SK-N-SH (cell line): ENCODE measurements at regions not wholly inside any gene's neighbourhood (a gene's known extent, or its start where the extent isn't known, plus 50 kb on each side); places are given as distances from the start of the nearest gene placed in this dataset.

ENCODE experiments used
- CTCF ChIA-PET: fragments of 300-600, 350-600 bp; formaldehyde crosslinking; extraction: SDS; loops from one replicate; lab custom pipeline; 2021; lab: Yijun Ruan, JAX
- POLR2A ChIA-PET: fragments of 350-600 bp; sonication (Branson Sonifier 250); formaldehyde crosslinking; extraction: SDS; loops from one replicate; lab custom pipeline; 2020; ENCODE audit warnings: antibody characterized with exemption, inconsistent platforms; lab: Yijun Ruan, JAX
- DNase-seq: peaks from one replicate; pipeline ENCODE4 v3.0.0; 2012
- H2AFZ ChIP-seq: fragments of 200-600 bp; sonication (generic); 2 replicates; pipeline ENCODE4 v1.8.1; 2016; ENCODE audit warnings: antibody characterized with exemption, mild to moderate bottlenecking, low read depth
- H3F3A ChIP-seq: fragments of 200-600 bp; sonication (generic); replicated peaks from 2 replicates; pipeline ENCODE3; 2016; ENCODE audit warnings: antibody characterized with exemption, mild to moderate bottlenecking; ENCODE audit not compliant: insufficient read depth
- H3K27ac ChIP-seq, 2 experiments: fragments of 200-500 bp in 1 of 2; fragments of 200-600 bp in 1 of 2; sonication (Bioruptor generic) in 1 of 2; sonication (generic), shearing (Covaris generic) in 1 of 2; 2 replicates each; pipeline versions ENCODE4 v1.5.1 to v1.6.1; 2014 to 2016; ENCODE audit warnings: low read depth in 2 of 2, inconsistent platforms in 1 of 2, low read length in 1 of 2, mild to moderate bottlenecking in 1 of 2, mixed read lengths in 1 of 2
- H3K27me3 ChIP-seq: fragments of 200-600 bp; sonication (generic), shearing (Covaris generic); 2 replicates; pipeline ENCODE4 v1.6.1; 2016; ENCODE audit warnings: mixed run types; ENCODE audit not compliant: insufficient read depth
- H3K36me3 ChIP-seq, 2 experiments: fragments of 200-500 bp in 1 of 2; fragments of 200-600 bp in 1 of 2; sonication (Bioruptor generic) in 1 of 2; sonication (generic) in 1 of 2; replicated peaks in 1 of 2; 2 replicates each; pipeline versions ENCODE3 to v1.5.1; 2014 to 2016; ENCODE audit warnings: low read length in 1 of 2, mild to moderate bottlenecking in 1 of 2; ENCODE audit not compliant: insufficient read depth in 2 of 2, control insufficient read depth in 1 of 2
- H3K4me1 ChIP-seq, 2 experiments: fragments of 200-500 bp in 1 of 2; fragments of 200-600 bp in 1 of 2; sonication (Bioruptor generic) in 1 of 2; sonication (generic), shearing (Covaris generic) in 1 of 2; 2 replicates each; pipeline versions ENCODE4 v1.5.1 to v1.6.1; 2014 to 2016; ENCODE audit warnings: low read depth in 1 of 2, low read length in 1 of 2, mixed run types in 1 of 2; ENCODE audit not compliant: insufficient read depth in 2 of 2, control insufficient read depth in 1 of 2
- H3K4me2 ChIP-seq: fragments of 200-600 bp; sonication (generic), shearing (Covaris generic); 2 replicates; pipeline ENCODE4 v1.6.1; 2017; ENCODE audit warnings: mixed run types
- H3K4me3 ChIP-seq, 2 experiments: fragments of 200-500 bp in 1 of 2; fragments of 200-600 bp in 1 of 2; sonication (Bioruptor generic) in 1 of 2; sonication (generic), shearing (Covaris generic) in 1 of 2; 2 replicates each; pipeline versions ENCODE4 v1.5.1 to v1.8.1; 2014 to 2016; ENCODE audit warnings: low read depth in 2 of 2, inconsistent platforms in 1 of 2, low read length in 1 of 2, mild to moderate bottlenecking in 1 of 2, mixed read lengths in 1 of 2, moderate library complexity in 1 of 2
- H3K79me2 ChIP-seq: fragments of 200-600 bp; sonication (generic); 2 replicates; pipeline ENCODE4 v1.8.1; 2017; ENCODE audit warnings: mild to moderate bottlenecking; ENCODE audit not compliant: insufficient read depth
- H3K9ac ChIP-seq: fragments of 200-600 bp; sonication (generic); 2 replicates; pipeline ENCODE4 v1.6.1; 2017; ENCODE audit warnings: mixed run types
- H3K9me2 ChIP-seq: fragments of 200-600 bp; sonication (generic); 2 replicates; pipeline ENCODE4 v1.6.1; 2017; ENCODE audit warnings: mixed run types
- H3K9me3 ChIP-seq: fragments of 200-600 bp; sonication (generic); 2 replicates; pipeline ENCODE4 v1.6.1; 2017; ENCODE audit warnings: mixed run types, mild to moderate bottlenecking, moderate library complexity
- H4K20me1 ChIP-seq: fragments of 200-600 bp; sonication (generic); 2 replicates; pipeline ENCODE4 v1.6.1; 2017; ENCODE audit warnings: mild to moderate bottlenecking, mixed run types; ENCODE audit not compliant: insufficient read depth
- CHD2 ChIP-seq: fragments of 150-350 bp; IDR thresholded peaks from 2 replicates; pipeline ENCODE4 v1.6.1; 2018; ENCODE audit warnings: low read length; ENCODE audit not compliant: partially characterized antibody
- ELF1 ChIP-seq: IDR thresholded peaks from 2 replicates; pipeline ENCODE4 v1.4.0; 2012
- IRF3 ChIP-seq: fragments of 150-350 bp; IDR thresholded peaks from 2 replicates; pipeline ENCODE4 v1.6.1; 2016; ENCODE audit warnings: mild to moderate bottlenecking, low read depth, low read length
- MEF2A ChIP-seq: IDR thresholded peaks from 2 replicates; pipeline ENCODE4 v1.4.0; 2012; ENCODE audit warnings: low read depth, borderline replicate concordance
- RCOR1 ChIP-seq: fragments of 150-350 bp; IDR thresholded peaks from 2 replicates; pipeline ENCODE4 v1.6.1; 2017; ENCODE audit warnings: antibody characterized with exemption, low read length
- REST ChIP-seq: IDR thresholded peaks from 2 replicates; pipeline ENCODE4 v1.6.1; 2012; ENCODE audit warnings: mild to moderate bottlenecking, low read depth, low read length, moderate library complexity
- SMC3 ChIP-seq: IDR thresholded peaks from 2 replicates; pipeline ENCODE4 v1.6.1; 2012; ENCODE audit warnings: low read depth, low read length, improper control_type of control experiment
- TEAD4 ChIP-seq: IDR thresholded peaks from 2 replicates; pipeline ENCODE4 v1.4.0; 2012; ENCODE audit warnings: mild to moderate bottlenecking, borderline replicate concordance; ENCODE audit not compliant: insufficient read depth
- WGBS: methylation state at CpG from one replicate; pipeline ENCODE4 v1.1.6; 2017; ENCODE audit warnings: low lambda C conversion rate; 5-methylcytosine and 5-hydroxymethylcytosine counted together

- TF ChIP-seq IRF3, result no peak
- TF ChIP-seq ELF1, result no peak
Measured at GRCh38 chr18:78106946-78107345, 857.3 kb downstream of the GALR1 start (continued).

DNA sequence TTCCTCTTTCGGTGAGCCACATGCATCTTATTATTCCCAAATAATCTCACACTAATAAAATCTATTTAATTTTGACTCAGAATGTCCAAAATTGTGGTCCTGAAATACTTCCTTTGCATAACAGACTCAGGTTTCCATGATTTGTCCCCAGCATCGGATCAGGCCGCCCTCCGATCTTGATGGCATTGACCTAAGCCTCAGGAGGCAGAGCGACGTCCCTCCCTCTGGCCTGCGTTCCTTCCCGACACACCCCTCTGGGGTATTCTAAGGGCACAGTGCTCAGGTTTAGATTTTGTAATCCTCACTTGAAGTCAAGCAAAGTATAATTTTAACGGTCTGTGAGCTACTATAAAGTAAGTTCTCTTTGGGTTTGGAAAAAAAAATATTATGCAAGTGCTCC, 857.7 kb downstream of the GALR1 start:
- Histone ChIP-seq H3K4me1 (no peaks in the 10 kb centered on the region), H3K9me2 (no peaks in the 10 kb centered on the region), H2AFZ (no peak overlapping the region), H3K27ac (no peak overlapping the region), H3K4me3 (no peak overlapping the region), H3K36me3 (no peaks in the 10 kb centered on the region), H3K4me2 (no peak overlapping the region), H3F3A (no peaks in the 10 kb centered on the region), H3K79me2 (no peaks in the 10 kb centered on the region), H3K27me3 (no peaks in the 10 kb centered on the region; the same call in 1 of the 2 replicates), H3K9me3 (no peaks in the 10 kb centered on the region), H3K9ac (no peak overlapping the region), H4K20me1 (no peaks in the 10 kb centered on the region)
- POLR2A ChIA-PET, result no interaction called here
- TF ChIP-seq MEF2A (no peak), TEAD4 (no peak), REST (no peak), CHD2 (no peak), SMC3 (no peak), RCOR1 (no peak), ELF1 (no peak)
- no peak for DNase-seq
- CTCF ChIA-PET, result no interaction called here
- WGBS, result 3% methylated on average over 9 of the region's 9 CpGs

DNA sequence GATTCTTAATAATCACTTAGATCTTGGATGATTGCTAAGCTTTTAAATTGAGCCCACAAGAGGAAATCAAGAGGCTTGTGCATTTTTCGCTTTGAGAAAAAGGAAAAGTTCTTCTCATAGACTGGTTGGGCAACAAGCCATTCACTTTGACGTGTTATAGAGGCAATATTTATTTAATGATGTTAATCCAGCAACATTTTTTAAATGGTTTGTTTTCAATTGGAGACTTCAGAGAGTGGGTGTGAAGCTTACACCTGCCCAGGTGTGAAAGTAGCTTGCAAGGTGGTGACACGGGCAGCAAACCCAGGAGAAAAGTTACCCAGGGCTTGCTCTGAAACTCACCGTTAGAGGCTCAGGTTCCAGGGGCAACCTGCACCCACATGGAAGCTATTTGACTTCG, 858.9 kb downstream of the GALR1 start:
- POLR2A ChIA-PET, result no interaction called here
- H3K9me2 ChIP-seq, result no peaks in the 10 kb centered on the region
- no peaks in the 10 kb centered on the region; the same call in 1 of the 2 replicates for H3K27me3 ChIP-seq
- H3K36me3 ChIP-seq, result no peaks in the 10 kb centered on the region
- H3K4me2 ChIP-seq, result no peak overlapping the region
- no peak overlapping the region for H2AFZ ChIP-seq
- no peak for TF ChIP-seq ELF1
- TF ChIP-seq, all 33 proteins: peak for 0
- 0% methylated on average over 5 of the region's 5 CpGs for WGBS
- no peak for DNase-seq
- H3K27ac ChIP-seq, result no peak overlapping the region
- CTCF ChIA-PET, result no interaction called here
- H3K79me2 ChIP-seq, result no peaks in the 10 kb centered on the region
- H3K4me1 ChIP-seq, result no peaks in the 10 kb centered on the region
- no peaks in the 10 kb centered on the region for H3F3A ChIP-seq
- H3K9ac ChIP-seq, result no peak overlapping the region
- no peak overlapping the region for H3K4me3 ChIP-seq
- H3K9me3 ChIP-seq, result no peaks in the 10 kb centered on the region
- H4K20me1 ChIP-seq, result no peaks in the 10 kb centered on the region
